Gastrocnemius medialis (tissue), 4 donors: ENCODE measurements at regions not wholly inside any gene's neighbourhood (a gene's known extent, or its start where the extent isn't known, plus 50 kb on each side); places are given as distances from the start of the nearest gene placed in this dataset.

Source experiments
- ATAC-seq, 2 donors: fragments of 150-250 bp; one replicate each; pipeline ENCODE4 v1.9.1; 2016
- DNase-seq, 2 donors: peaks; one replicate each; pipeline ENCODE4 v3.0.0-alpha.2; 2019
- H3K27ac ChIP-seq, 4 donors: fragments of 200-600 bp; sonication (generic); 1 replicate in 1 of 4; 2 replicates in 3 of 4; pipeline ENCODE4 v1.5.1; 2016 to 2018; ENCODE audit warnings: mild to moderate bottlenecking in 2 of 4, moderate library complexity in 1 of 4
- H3K27me3 ChIP-seq, 3 donors: fragments of 200-600 bp; sonication (generic) in 2 of 3; 1 replicate in 1 of 3; 2 replicates in 2 of 3; pipeline versions ENCODE4 v1.5.1 to v1.6.0; 2016 to 2019; ENCODE audit warnings: mild to moderate bottlenecking in 1 of 3, moderate library complexity in 1 of 3
- H3K36me3 ChIP-seq, 2 donors: fragments of 200-600 bp; sonication (generic) in 1 of 2; one replicate each; pipeline ENCODE4 v1.5.1; 2017 to 2018
- H3K4me1 ChIP-seq, 2 donors: fragments of 200-600 bp; sonication (generic) in 1 of 2; one replicate each; pipeline ENCODE4 v1.5.1; 2016 to 2017; ENCODE audit warnings: mild to moderate bottlenecking in 2 of 2
- H3K4me3 ChIP-seq, 4 donors: fragments of 200-600 bp; sonication (generic) in 3 of 4; 1 replicate in 1 of 4; 2 replicates in 3 of 4; pipeline ENCODE4 v1.5.1; 2016 to 2019; ENCODE audit warnings: mild to moderate bottlenecking in 2 of 4
- H3K9me3 ChIP-seq, 3 donors: fragments of 200-600 bp; sonication (generic) in 2 of 3; 1 replicate in 1 of 3; 2 replicates in 2 of 3; pipeline ENCODE4 v1.5.1; 2016 to 2019
- POLR2A ChIP-seq, 2 donors: fragments of 450-650 bp; IDR thresholded peaks; one replicate each; pipeline ENCODE4 v1.6.1; 2017; ENCODE audit warnings: antibody characterized with exemption in 2 of 2, mild to moderate bottlenecking in 2 of 2, moderate library complexity in 2 of 2
- in situ Hi-C, 4 donors: fragments of 200-750 bp; cut with MboI; loops; one replicate each; pipeline versions ENCODE4 v1.15.0 to v1.8.0; 2017; ENCODE audit warnings: low sequenced_read_pairs in 4 of 4
- intact Hi-C: fragments of 100-400 bp; cut with DNase I; formaldehyde crosslinking; loops from one replicate; pipeline ENCODE4 v1.15.1; 2023; ENCODE audit warnings: low total_unique reads
- TF ChIP-seq, protein P1 (sequence below), 5 experiments: fragments of 450-650 bp in 3 of 5; fragments of 200-600 bp in 2 of 5; sonication (generic) in 2 of 5; IDR thresholded peaks in 4 of 5; conservative IDR thresholded peaks in 1 of 5; 1 replicate in 4 of 5; 2 replicates in 1 of 5; pipeline ENCODE4 v1.5.1; 2016 to 2019; ENCODE audit warnings: antibody characterized with exemption in 5 of 5, mild to moderate bottlenecking in 3 of 5, moderate library complexity in 3 of 5

GRCh38 chr17:70769956-70770355 is 600.6 kb downstream of the KCNJ2 start:
- H3K4me1 ChIP-seq = no peaks in the 10 kb centered on the region
- no peaks in the 10 kb centered on the region for H3K27me3 ChIP-seq
- H3K27ac ChIP-seq = no peak overlapping the region
- no peak for DNase-seq
- H3K36me3 ChIP-seq = no peaks in the 10 kb centered on the region
- no peaks in the 10 kb centered on the region for H3K9me3 ChIP-seq
- no peak for ATAC-seq
- no peak overlapping the region for H3K4me3 ChIP-seq
- intact Hi-C loops = no loop called here
- in situ Hi-C loops = no loop called here
- TF ChIP-seq POLR2A (IDR thresholded peaks at IDR 0.05) = no peak
- TF ChIP-seq, protein P1, sequence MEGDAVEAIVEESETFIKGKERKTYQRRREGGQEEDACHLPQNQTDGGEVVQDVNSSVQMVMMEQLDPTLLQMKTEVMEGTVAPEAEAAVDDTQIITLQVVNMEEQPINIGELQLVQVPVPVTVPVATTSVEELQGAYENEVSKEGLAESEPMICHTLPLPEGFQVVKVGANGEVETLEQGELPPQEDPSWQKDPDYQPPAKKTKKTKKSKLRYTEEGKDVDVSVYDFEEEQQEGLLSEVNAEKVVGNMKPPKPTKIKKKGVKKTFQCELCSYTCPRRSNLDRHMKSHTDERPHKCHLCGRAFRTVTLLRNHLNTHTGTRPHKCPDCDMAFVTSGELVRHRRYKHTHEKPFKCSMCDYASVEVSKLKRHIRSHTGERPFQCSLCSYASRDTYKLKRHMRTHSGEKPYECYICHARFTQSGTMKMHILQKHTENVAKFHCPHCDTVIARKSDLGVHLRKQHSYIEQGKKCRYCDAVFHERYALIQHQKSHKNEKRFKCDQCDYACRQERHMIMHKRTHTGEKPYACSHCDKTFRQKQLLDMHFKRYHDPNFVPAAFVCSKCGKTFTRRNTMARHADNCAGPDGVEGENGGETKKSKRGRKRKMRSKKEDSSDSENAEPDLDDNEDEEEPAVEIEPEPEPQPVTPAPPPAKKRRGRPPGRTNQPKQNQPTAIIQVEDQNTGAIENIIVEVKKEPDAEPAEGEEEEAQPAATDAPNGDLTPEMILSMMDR (IDR thresholded peaks at IDR 0.05 in 4 of 5, conservative IDR thresholded peaks at IDR 0.05 in 1 of 5) = no peak

GRCh38 chr17:70771804-70772386 is 602.6 kb downstream of the KCNJ2 start:
- DNase-seq (no peak), ATAC-seq (no peak)
- no peaks in the 10 kb centered on the region for H3K27me3 ChIP-seq
- intact Hi-C loops (no loop called here), in situ Hi-C loops (no loop called here)
- no peak overlapping the region for H3K4me3 ChIP-seq
- H3K4me1 ChIP-seq = no peaks in the 10 kb centered on the region
- H3K36me3 ChIP-seq = no peaks in the 10 kb centered on the region
- TF ChIP-seq, protein P1 (IDR thresholded peaks at IDR 0.05 in 4 of 5, conservative IDR thresholded peaks at IDR 0.05 in 1 of 5) = no peak
- no peak for TF ChIP-seq POLR2A (IDR thresholded peaks at IDR 0.05)
- H3K27ac ChIP-seq = no peak overlapping the region
- no peaks in the 10 kb centered on the region for H3K9me3 ChIP-seq

- intact Hi-C loops = no loop called here
- H3K27me3 ChIP-seq = no peaks in the 10 kb centered on the region
- no peak for TF ChIP-seq POLR2A (IDR thresholded peaks at IDR 0.05)
- TF ChIP-seq, protein P1 (IDR thresholded peaks at IDR 0.05 in 4 of 5, conservative IDR thresholded peaks at IDR 0.05 in 1 of 5) = no peak
- in situ Hi-C loops = no loop called here
- no peaks in the 10 kb centered on the region for H3K9me3 ChIP-seq
- H3K27ac ChIP-seq = no peak overlapping the region
- DNase-seq = no peak
- H3K4me1 ChIP-seq = no peaks in the 10 kb centered on the region
- no peaks in the 10 kb centered on the region for H3K36me3 ChIP-seq
- H3K4me3 ChIP-seq = no peak overlapping the region
- ATAC-seq = no peak
These were observed 603.4 kb downstream of the KCNJ2 start for GRCh38 chr17:70772761-70773160.

GRCh38 chr17:70773258-70773657 is 603.9 kb downstream of the KCNJ2 start:
- H3K4me3 ChIP-seq = no peak overlapping the region
- H3K36me3 ChIP-seq = no peaks in the 10 kb centered on the region
- ATAC-seq (no peak), DNase-seq (no peak)
- in situ Hi-C loops (no loop called here), intact Hi-C loops (no loop called here)
- H3K4me1 ChIP-seq = no peaks in the 10 kb centered on the region
- TF ChIP-seq, protein P1 (IDR thresholded peaks at IDR 0.05 in 4 of 5, conservative IDR thresholded peaks at IDR 0.05 in 1 of 5) = no peak
- TF ChIP-seq POLR2A (IDR thresholded peaks at IDR 0.05) = no peak
- no peaks in the 10 kb centered on the region for H3K9me3 ChIP-seq
- H3K27me3 ChIP-seq = no peaks in the 10 kb centered on the region
- H3K27ac ChIP-seq = no peak overlapping the region
